Ovary (tissue), 3 donors: ENCODE measurements at regions not wholly inside any gene's neighbourhood (a gene's known extent, or its start where the extent isn't known, plus 50 kb on each side); places are given as distances from the start of the nearest gene placed in this dataset.
"Not testable (repeated sequence)": the region's sequence is repeated elsewhere in the genome, so short reads cannot be mapped to it uniquely, and the experiment has no call there.

Source experiments
- CTCF ChIP-seq, 3 donors: fragments of 450-650 bp in 2 of 3; fragments of 200-600 bp in 1 of 3; IDR thresholded peaks; one replicate each; pipeline versions ENCODE4 v1.5.1 to v1.8.0; 2016 to 2022; ENCODE audit warnings: antibody characterized with exemption in 3 of 3, mild to moderate bottlenecking in 1 of 3
- EP300 ChIP-seq: sonication (generic); formaldehyde crosslinking; IDR thresholded peaks from one replicate; pipeline ENCODE4 v1.6.1; 2017; ENCODE audit warnings: antibody characterized with exemption
- POLR2A ChIP-seq: fragments of 450-650 bp; IDR thresholded peaks from one replicate; pipeline ENCODE4 v1.6.1; 2017; ENCODE audit warnings: antibody characterized with exemption, mild to moderate bottlenecking, moderate library complexity
- donor health status: DM: no; HTN: no; CAD: no.

GRCh38 chr9:15364975-15365553 lies 57.6 kb upstream of the SNAPC3 start:
- not testable (repeated sequence) for TF ChIP-seq CTCF (IDR thresholded peaks at IDR 0.05); EP300; POLR2A
